Neural cell (in vitro differentiated cells): ENCODE measurements at regions not wholly inside any gene's neighbourhood (a gene's known extent, or its start where the extent isn't known, plus 50 kb on each side); places are given as distances from the start of the nearest gene placed in this dataset.

ENCODE experiments used
- EP300 ChIP-seq: fragments of 450-650 bp; conservative IDR thresholded peaks from 2 replicates; pipeline ENCODE4 v1.6.1; 2014; ENCODE audit warnings: antibody characterized with exemption, mild to moderate bottlenecking, moderate library complexity; ENCODE audit not compliant: poor library complexity, severe bottlenecking
- EZH2 ChIP-seq: fragments of 200-600, 300-800 bp; shearing (Covaris generic), sonication (generic); IDR thresholded peaks from 2 replicates; pipeline ENCODE4 v1.6.1; 2014; ENCODE audit warnings: antibody characterized with exemption, low read length, borderline replicate concordance, mild to moderate bottlenecking; ENCODE audit not compliant: insufficient read depth, poor library complexity, severe bottlenecking
- MXI1 ChIP-seq: fragments of 450-650 bp; conservative IDR thresholded peaks from 2 replicates; pipeline ENCODE4 v1.6.1; 2014; ENCODE audit warnings: antibody characterized with exemption, mild to moderate bottlenecking; ENCODE audit not compliant: poor library complexity, severe bottlenecking
- POLR2AphosphoS5 ChIP-seq: IDR thresholded peaks from 2 replicates; pipeline ENCODE4 v1.6.1; 2012
- RAD21 ChIP-seq: fragments of 450-650 bp; conservative IDR thresholded peaks from 2 replicates; pipeline ENCODE4 v1.6.1; 2014; ENCODE audit warnings: antibody characterized with exemption, mild to moderate bottlenecking, moderate library complexity
- SMC3 ChIP-seq: fragments of 450-650 bp; conservative IDR thresholded peaks from 2 replicates; pipeline ENCODE4 v1.6.1; 2014; ENCODE audit warnings: antibody characterized with exemption, mild to moderate bottlenecking, moderate library complexity; ENCODE audit not compliant: poor library complexity
- TAF1 ChIP-seq: IDR thresholded peaks from 2 replicates; pipeline ENCODE4 v1.6.1; 2012; ENCODE audit warnings: low read depth
- TF ChIP-seq, protein P1 (sequence below): fragments of 450-650 bp; IDR thresholded peaks from 2 replicates; pipeline ENCODE4 v1.5.1; 2014; ENCODE audit warnings: antibody characterized with exemption, mild to moderate bottlenecking, moderate library complexity; ENCODE audit not compliant: poor library complexity, severe bottlenecking

- TF ChIP-seq, protein P1, sequence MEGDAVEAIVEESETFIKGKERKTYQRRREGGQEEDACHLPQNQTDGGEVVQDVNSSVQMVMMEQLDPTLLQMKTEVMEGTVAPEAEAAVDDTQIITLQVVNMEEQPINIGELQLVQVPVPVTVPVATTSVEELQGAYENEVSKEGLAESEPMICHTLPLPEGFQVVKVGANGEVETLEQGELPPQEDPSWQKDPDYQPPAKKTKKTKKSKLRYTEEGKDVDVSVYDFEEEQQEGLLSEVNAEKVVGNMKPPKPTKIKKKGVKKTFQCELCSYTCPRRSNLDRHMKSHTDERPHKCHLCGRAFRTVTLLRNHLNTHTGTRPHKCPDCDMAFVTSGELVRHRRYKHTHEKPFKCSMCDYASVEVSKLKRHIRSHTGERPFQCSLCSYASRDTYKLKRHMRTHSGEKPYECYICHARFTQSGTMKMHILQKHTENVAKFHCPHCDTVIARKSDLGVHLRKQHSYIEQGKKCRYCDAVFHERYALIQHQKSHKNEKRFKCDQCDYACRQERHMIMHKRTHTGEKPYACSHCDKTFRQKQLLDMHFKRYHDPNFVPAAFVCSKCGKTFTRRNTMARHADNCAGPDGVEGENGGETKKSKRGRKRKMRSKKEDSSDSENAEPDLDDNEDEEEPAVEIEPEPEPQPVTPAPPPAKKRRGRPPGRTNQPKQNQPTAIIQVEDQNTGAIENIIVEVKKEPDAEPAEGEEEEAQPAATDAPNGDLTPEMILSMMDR: no peak
- TF ChIP-seq MXI1 (no peak), POLR2AphosphoS5 (no peak), EZH2 (no peak), SMC3 (no peak), RAD21 (no peak), EP300 (no peak), TAF1 (no peak)
These were observed 263.2 kb downstream of the SEC23A start for GRCh38 chr14:38839694-38840365.
